ENCODE measurements at regions not wholly inside any gene's neighbourhood (a gene's known extent, or its start where the extent isn't known, plus 50 kb on each side); places are given as distances from the start of the nearest gene placed in this dataset.

GRCh38 chr11:91866642-91867041 is 358.0 kb upstream of the FAT3 start:
- no peaks in the 10 kb centered on the region for H3K27me3 ChIP-seq
- no peaks in the 10 kb centered on the region for H3K4me1 ChIP-seq
- no peaks in the 10 kb centered on the region for H3K9me3 ChIP-seq
- no peaks in the 10 kb centered on the region for H3K36me3 ChIP-seq
- TF ChIP-seq POLR2A (IDR thresholded peaks at IDR 0.05) (no peak), CTCF (IDR thresholded peaks at IDR 0.05) (no peak)
- H3K27ac ChIP-seq = no peak overlapping the region
- no peak for DNase-seq
- no peak overlapping the region for H3K4me3 ChIP-seq
- intact Hi-C loops (cut with DNase I; ENCODE audit: low total_unique reads) = no loop called here

DNA sequence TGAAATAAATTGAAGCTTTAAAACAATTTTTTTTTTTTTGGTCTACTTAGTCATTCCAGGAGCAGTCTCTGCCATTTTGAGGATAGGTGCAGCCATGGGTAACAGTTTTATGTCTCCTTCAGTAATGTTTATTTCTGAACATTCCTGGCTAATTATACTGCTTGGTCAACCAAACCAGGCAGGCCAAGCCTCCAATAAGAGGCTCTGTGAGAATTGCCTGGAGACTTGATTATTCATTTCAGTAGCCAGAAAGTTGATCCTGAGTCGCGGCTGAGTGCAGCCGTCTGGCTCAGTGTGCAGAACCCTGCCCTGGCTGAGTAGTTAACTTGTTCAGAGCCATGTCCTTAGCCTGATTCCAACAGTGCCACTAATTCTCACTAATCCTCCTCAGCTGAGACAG is 364.0 kb upstream of the FAT3 start:
- Histone ChIP-seq H3K36me3 (no peaks in the 10 kb centered on the region), H3K27ac (no peak overlapping the region), H3K9me3 (no peaks in the 10 kb centered on the region), H3K27me3 (no peaks in the 10 kb centered on the region), H3K4me3 (no peak overlapping the region), H3K4me1 (no peaks in the 10 kb centered on the region)
- intact Hi-C loops (cut with DNase I; ENCODE audit: low total_unique reads) = no loop called here
- no peak for DNase-seq
- no peak for TF ChIP-seq POLR2A (IDR thresholded peaks at IDR 0.05)
- TF ChIP-seq CTCF (IDR thresholded peaks at IDR 0.05) = no peak

DNA sequence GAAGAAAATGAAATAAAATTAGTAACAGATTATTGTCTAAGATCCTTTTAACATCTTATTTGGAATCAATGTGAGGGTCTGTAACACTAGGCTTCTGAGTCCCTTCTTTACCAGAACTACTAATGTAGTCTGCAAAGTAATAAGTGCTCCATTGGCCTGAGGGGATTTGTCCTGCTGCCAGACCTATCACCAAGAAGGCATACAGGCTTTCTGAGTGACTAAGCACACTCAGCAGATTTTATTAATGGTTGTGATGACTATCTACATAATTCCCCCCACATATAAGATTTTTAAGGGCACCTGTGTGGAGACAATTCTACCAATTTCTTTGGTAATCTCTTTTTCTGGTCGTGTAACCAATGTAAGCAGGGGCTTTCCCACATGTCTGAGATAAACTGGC is 365.0 kb upstream of the FAT3 start:
- no peaks in the 10 kb centered on the region for H3K9me3 ChIP-seq
- no peaks in the 10 kb centered on the region for H3K36me3 ChIP-seq
- H3K27me3 ChIP-seq = no peaks in the 10 kb centered on the region
- H3K4me1 ChIP-seq = no peaks in the 10 kb centered on the region
- TF ChIP-seq POLR2A (IDR thresholded peaks at IDR 0.05) (no peak), CTCF (IDR thresholded peaks at IDR 0.05) (no peak)
- intact Hi-C loops (cut with DNase I; ENCODE audit: low total_unique reads) = no loop called here
- H3K27ac ChIP-seq = no peak overlapping the region
- H3K4me3 ChIP-seq = no peak overlapping the region
- no peak for DNase-seq

DNA sequence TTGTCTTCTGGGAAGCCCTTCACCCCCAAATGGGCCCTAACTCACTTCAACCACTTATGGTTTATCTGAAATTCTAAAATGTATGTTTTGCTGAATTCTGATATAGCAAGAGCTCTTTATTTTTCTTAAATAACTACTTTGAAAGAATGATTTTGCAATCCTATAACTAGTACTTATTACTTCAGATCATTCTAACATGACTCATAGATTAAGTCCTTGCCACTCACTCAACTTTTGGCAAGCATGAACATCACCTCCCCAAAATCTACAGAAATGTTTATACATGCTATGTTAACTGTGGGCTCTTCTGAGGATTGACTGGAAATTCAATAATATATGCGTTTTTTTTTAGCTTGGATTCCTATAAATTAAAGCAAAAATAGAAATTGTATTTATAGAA is 367.4 kb upstream of the FAT3 start:
- H3K36me3 ChIP-seq = no peaks in the 10 kb centered on the region
- H3K27me3 ChIP-seq = no peaks in the 10 kb centered on the region
- no peak overlapping the region for H3K4me3 ChIP-seq
- no peak overlapping the region for H3K27ac ChIP-seq
- TF ChIP-seq POLR2A (IDR thresholded peaks at IDR 0.05) (no peak), CTCF (IDR thresholded peaks at IDR 0.05) (no peak)
- no peak for DNase-seq
- intact Hi-C loops (cut with DNase I; ENCODE audit: low total_unique reads) = no loop called here
- H3K9me3 ChIP-seq = no peaks in the 10 kb centered on the region
- no peaks in the 10 kb centered on the region for H3K4me1 ChIP-seq

DNA sequence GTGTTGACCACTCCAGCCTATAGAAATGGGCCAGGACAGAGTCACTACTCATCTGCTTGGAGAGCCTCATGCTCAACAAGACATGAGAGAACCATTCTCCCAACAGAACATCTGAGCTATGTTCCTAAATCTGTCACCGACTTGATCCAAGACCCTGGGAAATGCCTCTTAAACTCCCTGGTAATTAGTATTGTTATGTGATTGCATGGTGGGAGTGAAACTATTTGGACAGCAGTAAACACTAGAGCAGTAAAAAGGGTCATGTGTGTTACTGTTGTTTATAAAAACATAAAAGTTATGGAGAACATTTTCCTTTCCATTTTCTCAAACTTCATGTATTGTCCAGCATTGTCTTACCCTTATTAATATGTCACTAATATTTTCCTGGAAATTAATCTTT is 369.8 kb upstream of the FAT3 start:
- no peaks in the 10 kb centered on the region for H3K4me1 ChIP-seq
- intact Hi-C loops (cut with DNase I; ENCODE audit: low total_unique reads) = no loop called here
- no peak overlapping the region for H3K27ac ChIP-seq
- no peak overlapping the region for H3K4me3 ChIP-seq
- TF ChIP-seq CTCF (IDR thresholded peaks at IDR 0.05) = no peak
- TF ChIP-seq POLR2A (IDR thresholded peaks at IDR 0.05) = no peak
- no peaks in the 10 kb centered on the region for H3K9me3 ChIP-seq
- H3K36me3 ChIP-seq = no peaks in the 10 kb centered on the region
- H3K27me3 ChIP-seq = no peaks in the 10 kb centered on the region
- no peak for DNase-seq
